Astrocyte (in vitro differentiated cells and primary cell): ENCODE measurements at regions not wholly inside any gene's neighbourhood (a gene's known extent, or its start where the extent isn't known, plus 50 kb on each side); places are given as distances from the start of the nearest gene placed in this dataset.

ENCODE experiments used
- CTCF ChIP-seq: IDR thresholded peaks from 2 replicates; pipeline ENCODE4 v1.5.1; 2011; ENCODE audit warnings: low read depth, mild to moderate bottlenecking, inconsistent platforms, low read length, moderate library complexity; ENCODE audit not compliant: insufficient read depth
- EZH2 ChIP-seq: IDR thresholded peaks from 2 replicates; pipeline ENCODE4 v1.6.1; 2012; ENCODE audit warnings: mild to moderate bottlenecking, low read length, inconsistent platforms; ENCODE audit not compliant: insufficient read depth

GRCh38 chr10:128811511-128811910 is 655.5 kb upstream of the MGMT start:
- no peak for TF ChIP-seq CTCF
- TF ChIP-seq EZH2 = no peak
